AG09309 (cell line): ENCODE measurements at regions not wholly inside any gene's neighbourhood (a gene's known extent, or its start where the extent isn't known, plus 50 kb on each side); places are given as distances from the start of the nearest gene placed in this dataset.

Source experiments
- DNase-seq: peaks from one replicate; pipeline ENCODE4 v3.0.0-alpha.2; 2010; ENCODE audit warnings: low read depth
- H3K4me3 ChIP-seq: 2 replicates; pipeline ENCODE4 v1.5.1; 2011; ENCODE audit warnings: mild to moderate bottlenecking, low read depth, low read length, moderate library complexity; ENCODE audit not compliant: control insufficient read depth
- TF ChIP-seq, protein P1 (sequence below): IDR thresholded peaks from 2 replicates; pipeline ENCODE4 v1.5.1; 2011; ENCODE audit warnings: mild to moderate bottlenecking, low read depth, low read length, inconsistent platforms; ENCODE audit not compliant: insufficient read depth, control insufficient read depth; ENCODE audit errors: missing control alignments

DNA sequence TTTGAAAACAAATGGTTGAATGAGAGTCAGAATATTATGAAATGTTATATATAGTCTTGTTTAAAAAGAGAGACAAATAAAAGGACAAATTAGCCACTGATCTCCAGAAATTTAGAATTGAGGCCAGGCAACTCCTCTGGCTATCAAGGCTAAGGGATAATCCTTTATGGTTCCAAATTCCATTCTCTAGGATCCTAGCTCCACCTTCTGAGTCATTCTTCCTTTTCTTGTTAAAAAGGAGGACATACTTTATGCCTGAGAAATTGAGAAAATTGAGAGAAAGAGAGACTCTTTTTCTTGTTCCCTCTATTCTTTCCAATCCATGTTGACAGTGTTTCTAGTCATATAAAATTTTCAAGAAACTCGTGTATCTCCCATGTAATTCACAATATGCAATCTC is 1299.5 kb downstream of the FSTL5 start:
- TF ChIP-seq, protein P1, sequence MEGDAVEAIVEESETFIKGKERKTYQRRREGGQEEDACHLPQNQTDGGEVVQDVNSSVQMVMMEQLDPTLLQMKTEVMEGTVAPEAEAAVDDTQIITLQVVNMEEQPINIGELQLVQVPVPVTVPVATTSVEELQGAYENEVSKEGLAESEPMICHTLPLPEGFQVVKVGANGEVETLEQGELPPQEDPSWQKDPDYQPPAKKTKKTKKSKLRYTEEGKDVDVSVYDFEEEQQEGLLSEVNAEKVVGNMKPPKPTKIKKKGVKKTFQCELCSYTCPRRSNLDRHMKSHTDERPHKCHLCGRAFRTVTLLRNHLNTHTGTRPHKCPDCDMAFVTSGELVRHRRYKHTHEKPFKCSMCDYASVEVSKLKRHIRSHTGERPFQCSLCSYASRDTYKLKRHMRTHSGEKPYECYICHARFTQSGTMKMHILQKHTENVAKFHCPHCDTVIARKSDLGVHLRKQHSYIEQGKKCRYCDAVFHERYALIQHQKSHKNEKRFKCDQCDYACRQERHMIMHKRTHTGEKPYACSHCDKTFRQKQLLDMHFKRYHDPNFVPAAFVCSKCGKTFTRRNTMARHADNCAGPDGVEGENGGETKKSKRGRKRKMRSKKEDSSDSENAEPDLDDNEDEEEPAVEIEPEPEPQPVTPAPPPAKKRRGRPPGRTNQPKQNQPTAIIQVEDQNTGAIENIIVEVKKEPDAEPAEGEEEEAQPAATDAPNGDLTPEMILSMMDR: no peak
- no peak for DNase-seq
- H3K4me3 ChIP-seq: no peak overlapping the region

DNA sequence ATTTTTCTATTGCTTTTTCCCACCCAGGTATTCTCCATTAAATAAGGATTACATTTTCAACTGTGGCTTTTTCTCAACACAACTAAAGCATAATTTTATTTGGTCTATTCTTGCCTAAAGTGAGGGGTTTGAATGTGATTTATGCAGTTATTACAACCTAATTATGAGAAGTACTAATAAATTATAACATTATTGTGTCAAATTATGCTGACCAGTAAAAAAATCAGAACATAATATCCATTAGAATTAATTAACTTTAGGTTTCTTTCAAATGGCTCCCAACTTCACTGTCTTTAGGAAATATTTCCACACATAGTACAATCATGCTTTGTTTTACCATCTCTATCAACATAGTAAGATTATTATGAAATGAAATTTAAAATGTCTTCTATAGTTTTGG is 1293.9 kb downstream of the FSTL5 start:
- TF ChIP-seq, protein P1: no peak
- DNase-seq: no peak
- H3K4me3 ChIP-seq: no peak overlapping the region

DNA sequence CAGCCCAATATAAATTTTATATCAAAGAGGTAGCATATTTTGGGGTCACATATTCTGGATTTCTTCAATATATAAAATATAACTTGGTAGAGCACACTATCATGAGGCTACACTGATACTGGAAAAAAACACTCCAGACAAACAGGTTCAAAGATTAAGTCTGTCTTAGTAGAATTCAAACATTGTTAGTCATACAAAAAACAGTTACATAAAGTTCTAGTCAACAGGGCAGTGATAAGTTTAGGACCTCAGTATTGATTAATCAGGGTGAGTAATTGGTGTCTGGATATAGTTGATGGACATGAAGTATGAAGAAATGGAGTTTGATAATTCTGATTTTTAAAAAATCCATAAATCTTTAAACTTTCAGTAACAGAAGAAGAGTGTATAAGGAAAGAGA is 1291.3 kb downstream of the FSTL5 start:
- no peak for DNase-seq
- TF ChIP-seq, protein P1: no peak
- no peak overlapping the region for H3K4me3 ChIP-seq

DNA sequence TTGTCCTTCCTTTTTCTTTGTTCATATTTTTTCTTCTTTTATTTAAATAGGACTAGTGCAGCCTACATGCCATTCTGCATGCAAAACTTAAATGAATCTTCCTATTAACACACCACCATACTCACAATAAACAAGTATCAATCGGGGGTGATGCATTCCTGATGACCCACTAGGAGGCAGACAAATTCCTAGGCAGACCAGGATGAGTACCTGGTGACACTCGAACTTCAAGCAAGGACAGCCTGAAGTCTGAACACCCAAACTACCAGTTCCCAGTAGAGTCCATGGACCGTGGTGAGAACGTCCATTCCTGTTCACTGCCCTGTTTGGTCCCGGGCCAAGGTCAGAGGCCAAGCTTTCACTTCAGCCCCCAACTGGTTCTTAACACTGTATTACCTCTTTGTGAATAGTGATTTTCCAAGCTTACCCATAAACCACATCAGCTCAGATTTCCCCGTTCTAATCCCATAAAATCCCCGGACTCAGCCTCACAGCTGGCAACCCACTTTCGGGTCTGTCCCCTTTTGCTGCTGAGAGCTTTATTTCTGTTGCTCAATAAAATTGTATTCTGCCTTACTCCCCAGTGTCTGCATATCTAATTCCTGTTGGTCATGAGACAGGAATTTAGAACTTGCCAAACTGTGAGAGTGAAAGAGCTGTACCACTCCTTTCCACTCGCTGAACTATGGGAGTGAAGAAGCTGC is 1286.6 kb downstream of the FSTL5 start:
- TF ChIP-seq, protein P1: no peak
- no peak overlapping the region for H3K4me3 ChIP-seq
- no peak for DNase-seq

DNA sequence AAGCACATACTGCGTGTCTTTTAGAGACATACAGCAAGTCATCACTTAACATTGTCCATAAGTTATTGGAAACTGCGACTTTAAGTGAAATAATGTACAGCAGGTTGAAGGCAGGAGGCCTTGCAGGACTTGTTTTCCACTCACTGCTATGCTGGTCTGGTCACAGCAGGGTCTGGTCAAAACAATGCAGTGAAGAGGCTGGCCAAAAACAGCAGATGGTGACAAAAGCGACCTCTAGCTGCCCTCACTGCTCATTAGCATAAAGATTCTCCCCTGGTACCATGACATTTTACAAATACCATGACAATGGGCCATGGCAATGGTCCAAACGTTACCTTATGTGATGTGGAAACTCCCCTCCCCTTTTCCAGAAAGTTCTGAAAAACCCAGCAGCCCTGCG is 1283.6 kb downstream of the FSTL5 start:
- no peak for DNase-seq
- TF ChIP-seq, protein P1: no peak

DNA sequence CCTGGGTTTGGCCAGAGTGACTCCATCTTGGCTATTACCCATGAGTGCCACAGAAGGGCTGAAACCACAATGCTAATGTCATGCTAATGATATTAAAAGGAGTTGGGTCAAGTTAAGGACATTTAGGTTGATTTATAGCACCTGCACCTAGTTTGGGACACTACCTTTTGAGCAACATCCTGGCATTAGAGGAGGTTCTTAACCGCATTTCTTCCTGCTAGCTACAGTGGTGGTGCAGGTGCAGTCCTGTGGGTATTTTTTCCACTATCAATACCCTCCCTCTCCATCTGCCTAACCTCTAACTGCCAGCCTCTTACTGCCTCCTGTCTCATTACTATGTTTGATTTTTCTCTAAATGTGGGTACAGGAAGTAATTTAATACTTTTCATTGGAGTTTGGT is 1276.1 kb downstream of the FSTL5 start:
- TF ChIP-seq, protein P1: no peak
- no peak overlapping the region for H3K4me3 ChIP-seq
- DNase-seq: no peak

More for the DNA sequence above, 1283.6 kb downstream of the FSTL5 start:
- H3K4me3 ChIP-seq: no peak overlapping the region
